ENCODE measurements at regions not wholly inside any gene's neighbourhood (a gene's known extent, or its start where the extent isn't known, plus 50 kb on each side); places are given as distances from the start of the nearest gene placed in this dataset.

DNA sequence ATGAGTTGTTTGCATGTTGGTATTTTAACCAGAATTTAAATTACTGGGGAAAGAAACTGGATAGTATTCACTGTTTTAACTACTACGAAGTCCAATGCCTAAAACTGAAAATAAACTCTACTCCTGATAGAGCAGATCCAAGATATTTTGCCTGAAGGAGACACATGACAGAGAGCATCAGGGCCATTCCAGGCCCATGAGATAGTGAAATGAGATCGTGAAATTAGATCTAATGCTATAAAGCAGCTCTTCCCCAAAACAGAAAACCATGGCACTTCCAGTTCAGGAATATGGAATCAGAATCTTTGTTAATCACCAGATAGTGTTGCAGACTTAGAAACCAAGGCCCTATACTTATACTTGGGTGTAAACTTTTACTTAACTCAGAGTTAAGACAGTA, 124.3 kb upstream of the CACNA2D1 start (continued):
- TF ChIP-seq, protein P1, sequence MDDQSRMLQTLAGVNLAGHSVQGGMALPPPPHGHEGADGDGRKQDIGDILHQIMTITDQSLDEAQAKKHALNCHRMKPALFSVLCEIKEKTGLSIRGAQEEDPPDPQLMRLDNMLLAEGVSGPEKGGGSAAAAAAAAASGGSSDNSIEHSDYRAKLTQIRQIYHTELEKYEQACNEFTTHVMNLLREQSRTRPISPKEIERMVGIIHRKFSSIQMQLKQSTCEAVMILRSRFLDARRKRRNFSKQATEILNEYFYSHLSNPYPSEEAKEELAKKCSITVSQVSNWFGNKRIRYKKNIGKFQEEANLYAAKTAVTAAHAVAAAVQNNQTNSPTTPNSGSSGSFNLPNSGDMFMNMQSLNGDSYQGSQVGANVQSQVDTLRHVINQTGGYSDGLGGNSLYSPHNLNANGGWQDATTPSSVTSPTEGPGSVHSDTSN (IDR thresholded peaks at IDR 0.05) = no peak
- no peak for TF ChIP-seq RFX5 (IDR thresholded peaks at IDR 0.05; ENCODE audit: low read length)
- peak; percentile 30; the same call in 1 of the 2 replicates for TF ChIP-seq TCF12 (IDR thresholded peaks at IDR 0.05)
- TF ChIP-seq, protein P2, sequence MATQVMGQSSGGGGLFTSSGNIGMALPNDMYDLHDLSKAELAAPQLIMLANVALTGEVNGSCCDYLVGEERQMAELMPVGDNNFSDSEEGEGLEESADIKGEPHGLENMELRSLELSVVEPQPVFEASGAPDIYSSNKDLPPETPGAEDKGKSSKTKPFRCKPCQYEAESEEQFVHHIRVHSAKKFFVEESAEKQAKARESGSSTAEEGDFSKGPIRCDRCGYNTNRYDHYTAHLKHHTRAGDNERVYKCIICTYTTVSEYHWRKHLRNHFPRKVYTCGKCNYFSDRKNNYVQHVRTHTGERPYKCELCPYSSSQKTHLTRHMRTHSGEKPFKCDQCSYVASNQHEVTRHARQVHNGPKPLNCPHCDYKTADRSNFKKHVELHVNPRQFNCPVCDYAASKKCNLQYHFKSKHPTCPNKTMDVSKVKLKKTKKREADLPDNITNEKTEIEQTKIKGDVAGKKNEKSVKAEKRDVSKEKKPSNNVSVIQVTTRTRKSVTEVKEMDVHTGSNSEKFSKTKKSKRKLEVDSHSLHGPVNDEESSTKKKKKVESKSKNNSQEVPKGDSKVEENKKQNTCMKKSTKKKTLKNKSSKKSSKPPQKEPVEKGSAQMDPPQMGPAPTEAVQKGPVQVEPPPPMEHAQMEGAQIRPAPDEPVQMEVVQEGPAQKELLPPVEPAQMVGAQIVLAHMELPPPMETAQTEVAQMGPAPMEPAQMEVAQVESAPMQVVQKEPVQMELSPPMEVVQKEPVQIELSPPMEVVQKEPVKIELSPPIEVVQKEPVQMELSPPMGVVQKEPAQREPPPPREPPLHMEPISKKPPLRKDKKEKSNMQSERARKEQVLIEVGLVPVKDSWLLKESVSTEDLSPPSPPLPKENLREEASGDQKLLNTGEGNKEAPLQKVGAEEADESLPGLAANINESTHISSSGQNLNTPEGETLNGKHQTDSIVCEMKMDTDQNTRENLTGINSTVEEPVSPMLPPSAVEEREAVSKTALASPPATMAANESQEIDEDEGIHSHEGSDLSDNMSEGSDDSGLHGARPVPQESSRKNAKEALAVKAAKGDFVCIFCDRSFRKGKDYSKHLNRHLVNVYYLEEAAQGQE (IDR thresholded peaks at IDR 0.05; ENCODE audit: low read depth, low read length) = no peak
- TF ChIP-seq MEF2A (IDR thresholded peaks at IDR 0.05; ENCODE audit: borderline replicate concordance, low read depth) = no peak
- no peak for TF ChIP-seq GABPA (IDR thresholded peaks at IDR 0.05; ENCODE audit: low read depth)

DNA sequence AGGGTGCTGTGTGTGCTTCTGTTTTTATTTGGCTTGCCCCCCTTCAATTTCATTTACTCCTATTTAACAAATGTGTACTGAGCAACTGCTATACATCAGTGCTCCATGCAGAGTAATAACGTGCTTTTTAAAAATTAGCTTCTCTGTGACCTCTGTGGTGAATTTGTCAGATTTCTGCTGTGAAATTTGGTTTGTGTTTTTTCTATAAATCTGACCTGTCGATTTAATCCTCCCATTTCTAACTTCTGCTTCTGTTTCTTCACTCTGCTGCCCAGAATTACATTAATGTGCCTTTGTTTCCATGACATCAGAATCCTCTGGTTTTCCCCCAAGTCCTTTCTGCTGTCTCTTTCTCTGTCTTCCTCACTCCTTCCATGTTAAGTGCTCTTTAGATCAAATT, 123.8 kb upstream of the CACNA2D1 start:
- Histone ChIP-seq H3K79me2 (ENCODE audit: insufficient read depth) (no peaks in the 10 kb centered on the region), H3K4me2 (peak overlapping the region; percentile 24; the same call in 1 of the 2 replicates), H3K4me1 (ENCODE audit: control insufficient read depth in 1 of 2, insufficient read depth in 2 of 2, low read depth in 1 of 2, low read length in 1 of 2) (peaks cover 20 to 24% of the 10 kb centered on the region in 2 experiments; a peak in 3 of 4 replicates), H3K9me2 (no peaks in the 10 kb centered on the region), H3K27ac (ENCODE audit: low read depth in 2 of 2, low read length in 1 of 2) (peak overlapping the region in 1 of 2 experiments; percentile 89; a peak in 2 of 4 replicates), H3K36me3 (replicated peaks in 1 of 2; ENCODE audit: control insufficient read depth in 1 of 2, insufficient read depth in 2 of 2, low read length in 1 of 2) (no peaks in the 10 kb centered on the region), H2AFZ (ENCODE audit: low read depth) (peak overlapping the region; percentile 67), H3K9me3 (no peaks in the 10 kb centered on the region), H3K9ac (no peak overlapping the region), H3K4me3 (ENCODE audit: low read depth in 2 of 2, low read length in 1 of 2) (no peak overlapping the region; a peak in 1 of 4 replicates), H3K27me3 (ENCODE audit: insufficient read depth) (no peaks in the 10 kb centered on the region), H4K20me1 (ENCODE audit: insufficient read depth) (no peaks in the 10 kb centered on the region), H3F3A (replicated peaks; ENCODE audit: insufficient read depth) (peaks cover 7% of the 10 kb centered on the region)
- no peak for TF ChIP-seq JUND (IDR thresholded peaks at IDR 0.05)
- no peak for TF ChIP-seq EZH2phosphoT487 (IDR thresholded peaks at IDR 0.05; ENCODE audit: borderline replicate concordance, low read depth)
- TF ChIP-seq, protein P1 (IDR thresholded peaks at IDR 0.05) = no peak
- TF ChIP-seq POLR2AphosphoS5 (IDR thresholded peaks at IDR 0.05; ENCODE audit: low read depth, low read length) = no peak
- TF ChIP-seq TCF12 (IDR thresholded peaks at IDR 0.05) = no peak
- TF ChIP-seq, protein P3, sequence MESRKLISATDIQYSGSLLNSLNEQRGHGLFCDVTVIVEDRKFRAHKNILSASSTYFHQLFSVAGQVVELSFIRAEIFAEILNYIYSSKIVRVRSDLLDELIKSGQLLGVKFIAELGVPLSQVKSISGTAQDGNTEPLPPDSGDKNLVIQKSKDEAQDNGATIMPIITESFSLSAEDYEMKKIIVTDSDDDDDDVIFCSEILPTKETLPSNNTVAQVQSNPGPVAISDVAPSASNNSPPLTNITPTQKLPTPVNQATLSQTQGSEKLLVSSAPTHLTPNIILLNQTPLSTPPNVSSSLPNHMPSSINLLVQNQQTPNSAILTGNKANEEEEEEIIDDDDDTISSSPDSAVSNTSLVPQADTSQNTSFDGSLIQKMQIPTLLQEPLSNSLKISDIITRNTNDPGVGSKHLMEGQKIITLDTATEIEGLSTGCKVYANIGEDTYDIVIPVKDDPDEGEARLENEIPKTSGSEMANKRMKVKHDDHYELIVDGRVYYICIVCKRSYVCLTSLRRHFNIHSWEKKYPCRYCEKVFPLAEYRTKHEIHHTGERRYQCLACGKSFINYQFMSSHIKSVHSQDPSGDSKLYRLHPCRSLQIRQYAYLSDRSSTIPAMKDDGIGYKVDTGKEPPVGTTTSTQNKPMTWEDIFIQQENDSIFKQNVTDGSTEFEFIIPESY (IDR thresholded peaks at IDR 0.05; ENCODE audit: borderline replicate concordance, low read depth) = no peak
- no peak for TF ChIP-seq MEF2A (IDR thresholded peaks at IDR 0.05; ENCODE audit: borderline replicate concordance, low read depth)
- no peak for TF ChIP-seq SIN3A (IDR thresholded peaks at IDR 0.05; ENCODE audit: borderline replicate concordance, low read depth, low read length)
- CTCF ChIA-PET = interaction anchor here (0.7 to 1.7 kb wide), 7 partner anchors 38 to 1066 kb away, joined by 3 to 7 read pairs (median 3); no protein-coding TSS in a partner anchor
- DNase-seq = peak; percentile 41
- POLR2A ChIA-PET = no interaction called here
- 61% methylated on average over 2 of the region's 2 CpGs for WGBS (ENCODE audit: low lambda C conversion rate)
